Erythroblast (primary cell): ENCODE measurements at regions not wholly inside any gene's neighbourhood (a gene's known extent, or its start where the extent isn't known, plus 50 kb on each side); places are given as distances from the start of the nearest gene placed in this dataset.

Experiments used
- GATA1 ChIP-seq: IDR thresholded peaks from 2 replicates; pipeline ENCODE4 v1.6.1; 2011; ENCODE audit warnings: low read depth, mild to moderate bottlenecking, control low read depth, low read length, moderate library complexity
- POLR2A ChIP-seq: IDR thresholded peaks from 2 replicates; pipeline ENCODE4 v1.6.1; 2011; ENCODE audit warnings: mild to moderate bottlenecking, low read length

DNA sequence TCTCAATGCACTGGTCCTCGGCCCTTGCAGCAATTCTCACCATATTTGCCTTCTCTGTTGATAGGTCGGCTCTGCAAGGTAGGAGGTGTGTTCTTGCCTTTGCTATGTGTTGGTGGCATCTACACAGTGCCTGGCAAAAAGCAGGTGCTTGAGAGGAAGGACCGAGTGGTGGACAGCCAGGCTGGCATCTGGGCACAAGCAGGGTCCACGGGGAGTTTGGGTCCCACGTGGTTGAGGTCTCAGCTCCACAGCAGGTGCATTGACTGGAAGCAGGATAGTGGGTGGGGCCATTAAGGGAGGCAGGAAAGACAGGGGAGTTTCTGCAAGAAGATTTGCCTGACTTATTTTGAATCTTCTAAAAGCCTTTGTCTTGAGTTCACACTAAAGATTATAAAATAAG, 81.2 kb upstream of the WNT4 start:
- TF ChIP-seq POLR2A, result no peak
- TF ChIP-seq GATA1, result no peak
